GM18907 (cell line): ENCODE measurements at regions not wholly inside any gene's neighbourhood (a gene's known extent, or its start where the extent isn't known, plus 50 kb on each side); places are given as distances from the start of the nearest gene placed in this dataset.
"Not testable (repeated sequence)": the region's sequence is repeated elsewhere in the genome, so short reads cannot be mapped to it uniquely, and the experiment has no call there.

Source experiments
- ATAC-seq: cut with Tn5 transposase; IDR thresholded peaks from one replicate; pipeline ENCODE4 v1.9.1; 2021; ENCODE audit warnings: mild to moderate bottlenecking, moderate library complexity; ENCODE audit not compliant: unreplicated experiment

DNA sequence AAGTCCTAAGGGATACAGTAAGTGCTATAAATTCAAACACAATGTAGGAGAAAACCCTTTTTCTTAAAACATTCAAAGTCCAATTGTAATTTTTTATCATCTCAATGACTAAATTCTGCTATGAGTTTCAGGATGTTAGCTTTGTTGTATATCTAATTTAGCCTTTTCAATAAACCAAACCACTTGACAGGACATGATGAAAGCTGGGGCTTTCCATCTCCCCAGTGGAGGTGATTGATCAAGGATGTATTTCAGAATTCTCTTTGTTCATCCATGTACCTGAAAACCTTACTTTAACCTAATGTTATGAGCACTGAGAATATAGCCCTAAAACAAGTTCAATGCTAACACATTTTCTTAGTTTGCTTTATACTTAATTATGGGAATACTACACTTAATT is 639.0 kb upstream of the ITGA1 start:
- ATAC-seq = no peak

DNA sequence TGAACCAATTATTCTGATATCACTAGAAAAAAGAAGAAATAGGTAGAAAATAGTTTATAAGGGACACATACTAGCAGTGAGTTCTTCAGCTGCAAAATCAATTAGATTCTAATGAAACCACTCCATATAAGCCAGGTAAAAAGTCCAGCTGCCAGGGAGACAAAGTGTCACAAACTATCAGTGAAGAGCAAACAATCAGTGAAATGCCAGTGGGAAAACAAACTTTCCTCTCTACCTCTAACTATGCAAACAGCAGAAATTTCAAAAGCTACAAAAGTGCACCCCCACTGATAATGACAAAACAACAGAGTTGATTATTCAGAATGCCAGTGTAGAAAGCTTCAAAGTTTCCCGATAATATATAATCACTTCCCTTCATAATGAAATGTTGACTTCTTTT is 637.2 kb upstream of the ITGA1 start:
- ATAC-seq = no peak

DNA sequence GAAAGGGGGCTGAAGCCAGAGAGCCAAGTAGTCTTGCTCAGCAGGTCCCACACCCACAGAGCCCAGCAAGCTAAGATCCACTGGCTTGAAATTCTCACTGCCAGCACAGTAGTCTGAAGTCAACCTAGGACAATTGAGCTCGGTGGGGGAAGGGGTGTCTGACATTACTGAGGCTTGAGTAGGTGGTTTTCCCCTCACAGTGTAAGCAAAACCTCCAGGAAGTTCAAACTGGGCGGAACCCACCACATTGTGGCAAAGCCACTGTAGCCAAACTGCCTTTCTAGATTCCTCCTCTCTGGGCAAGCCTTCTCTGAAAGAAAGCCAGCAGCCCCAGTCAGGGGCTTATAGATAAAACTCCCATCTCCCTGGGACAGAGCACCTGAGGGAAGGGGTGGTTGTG is 630.9 kb upstream of the ITGA1 start:
- ATAC-seq = not testable (repeated sequence)

DNA sequence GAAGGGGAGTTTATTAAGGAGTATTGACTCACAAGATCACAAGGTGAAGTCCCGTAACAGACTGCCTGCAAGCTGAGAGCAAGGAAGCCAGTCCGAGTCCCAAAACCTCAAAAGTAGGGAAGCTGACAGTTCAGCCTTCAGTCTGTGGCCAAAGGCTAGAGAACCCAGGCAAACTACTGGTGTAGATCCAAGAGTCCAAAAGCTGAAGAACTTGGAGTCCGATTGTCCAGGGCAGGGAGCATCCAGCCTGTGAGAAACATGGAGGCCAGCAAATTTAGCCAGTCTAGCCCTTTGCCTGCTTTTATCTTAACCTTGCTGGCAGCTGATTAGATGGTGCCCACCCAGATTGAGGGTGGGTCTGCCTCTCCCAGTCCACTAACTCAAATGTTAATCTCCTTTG is 621.9 kb upstream of the ITGA1 start:
- not testable (repeated sequence) for ATAC-seq

DNA sequence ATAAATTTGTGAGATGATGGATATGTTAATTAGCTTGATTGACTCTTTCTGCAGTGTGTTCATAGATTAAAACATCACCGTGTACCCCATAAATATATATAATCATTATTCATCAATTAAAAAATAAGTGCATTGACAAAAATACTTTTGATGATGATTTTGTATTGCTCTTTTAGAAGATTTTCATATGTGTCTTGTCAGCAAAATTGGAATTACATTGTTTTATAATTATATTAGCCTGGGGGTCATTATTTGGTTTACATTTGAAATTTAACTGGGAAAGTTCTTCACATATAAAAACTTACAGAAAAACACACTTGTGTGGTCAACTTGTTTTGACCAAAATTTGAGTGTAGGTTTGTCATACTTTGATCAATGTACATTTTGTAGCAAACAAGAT is 614.6 kb upstream of the ITGA1 start:
- ATAC-seq = no peak

DNA sequence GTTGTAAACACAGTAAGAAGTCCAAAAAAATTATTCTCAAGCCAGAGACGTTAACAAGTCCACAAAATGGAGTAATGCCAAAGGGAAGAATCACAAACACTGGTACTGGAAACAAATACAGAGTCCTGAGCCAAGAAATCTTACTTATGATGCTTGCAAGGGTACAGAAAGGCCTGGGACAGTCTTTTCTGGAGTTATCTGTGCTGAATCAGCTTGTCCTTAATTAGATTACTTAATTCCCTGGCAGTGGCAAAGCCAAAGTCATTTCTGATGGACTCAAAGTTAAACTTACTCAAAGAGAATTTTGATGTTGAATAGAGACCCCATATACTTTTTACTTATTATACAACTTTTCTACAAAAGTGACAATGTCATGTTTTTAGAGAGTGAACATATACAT is 610.5 kb upstream of the ITGA1 start:
- ATAC-seq = no peak

DNA sequence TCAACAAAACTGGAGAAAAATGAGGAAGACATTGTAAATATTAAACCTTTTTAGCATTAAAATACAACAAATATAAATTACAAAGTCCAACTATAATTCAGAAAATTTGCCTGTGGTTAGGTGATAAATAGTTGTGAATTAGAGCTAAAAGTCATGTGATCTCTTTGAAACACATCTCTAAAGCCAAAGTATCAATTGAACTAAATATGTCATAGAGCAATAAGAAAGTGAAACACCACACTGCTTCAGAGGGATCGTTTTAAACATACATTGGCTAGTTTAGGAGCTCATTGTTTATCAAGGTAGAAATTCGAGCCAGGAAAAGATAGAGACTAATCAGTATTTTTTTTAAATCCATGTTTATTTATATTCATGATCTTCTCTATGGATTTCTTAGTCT is 606.3 kb upstream of the ITGA1 start:
- no peak for ATAC-seq

DNA sequence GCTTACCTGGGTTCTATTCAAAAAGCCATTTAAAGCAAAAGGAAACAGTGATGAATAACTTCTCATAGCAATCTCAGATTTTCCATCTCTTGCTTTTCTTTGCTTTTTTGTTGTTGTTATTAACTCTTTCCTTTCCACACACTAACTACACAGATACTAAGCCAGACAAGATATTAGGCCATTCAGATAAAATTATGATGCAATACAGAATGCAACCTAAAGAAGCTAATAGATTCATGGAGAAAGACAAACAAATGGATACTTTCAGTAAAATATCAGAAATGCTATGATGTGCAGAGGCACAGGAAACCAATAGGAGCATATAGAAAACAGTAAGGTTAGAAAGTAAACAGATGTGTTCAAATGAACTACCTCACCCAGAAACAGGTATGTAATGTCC is 597.0 kb upstream of the ITGA1 start:
- no peak for ATAC-seq

DNA sequence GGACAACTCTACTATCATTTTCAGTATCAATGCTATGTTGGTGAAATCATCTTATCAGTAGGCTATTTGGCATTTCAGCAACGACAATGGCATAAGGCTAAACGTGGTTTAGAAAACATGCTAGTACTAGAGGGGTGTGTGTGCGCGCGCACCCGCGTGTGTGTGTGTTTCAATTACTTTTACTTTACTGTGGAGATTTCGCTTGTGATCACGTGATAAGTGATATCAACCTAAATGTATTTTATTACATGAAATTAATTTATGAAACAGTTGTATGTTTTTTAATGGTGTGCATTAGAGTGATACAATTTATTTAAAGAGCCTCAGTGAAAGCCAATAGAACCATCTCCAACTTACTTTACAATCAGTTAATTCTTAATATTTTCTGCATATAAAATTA is 587.9 kb upstream of the ITGA1 start:
- no peak for ATAC-seq

DNA sequence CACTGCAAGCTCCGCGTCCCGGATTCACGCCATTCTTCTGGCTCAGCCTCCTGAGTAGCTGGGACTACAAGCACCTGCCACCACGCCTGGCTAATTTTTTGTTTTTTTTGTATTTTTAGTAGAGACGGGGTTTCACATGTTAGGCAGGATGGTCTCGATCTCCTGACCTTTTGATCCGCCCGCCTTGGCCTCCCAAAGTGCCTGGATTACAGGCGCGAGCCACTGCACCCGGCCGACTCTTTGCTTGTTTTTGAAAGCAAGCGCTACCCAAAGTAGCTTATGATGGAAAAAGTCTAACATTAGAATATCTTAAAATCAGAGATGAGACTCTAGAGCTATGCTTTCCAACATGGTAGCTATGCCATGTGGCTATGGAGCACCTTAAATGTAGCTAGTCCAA is 585.5 kb upstream of the ITGA1 start:
- no peak for ATAC-seq

DNA sequence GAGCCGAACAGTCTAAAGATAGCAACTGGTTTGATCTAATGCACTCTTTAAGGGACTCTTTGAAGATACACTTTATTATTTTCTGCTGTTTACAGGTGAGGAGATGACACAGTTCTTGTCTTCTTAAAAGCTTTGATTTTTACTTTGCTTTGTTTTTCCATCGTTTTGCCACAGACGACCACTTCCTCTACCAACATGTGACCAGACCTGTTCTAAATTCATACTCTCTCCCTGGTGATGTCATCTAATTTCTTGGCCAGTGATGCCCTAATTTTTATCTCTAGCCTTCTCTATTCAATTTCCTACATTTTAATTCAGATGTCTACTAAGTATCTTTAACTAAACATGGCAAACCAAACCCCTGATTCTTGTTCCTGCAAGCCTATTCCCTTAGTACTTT is 583.4 kb upstream of the ITGA1 start:
- no peak for ATAC-seq
